NB4 (cell line): ENCODE measurements at regions not wholly inside any gene's neighbourhood (a gene's known extent, or its start where the extent isn't known, plus 50 kb on each side); places are given as distances from the start of the nearest gene placed in this dataset.

Source experiments
- CTCF ChIP-seq: IDR thresholded peaks from one replicate; pipeline ENCODE4 v1.5.1; 2012; ENCODE audit warnings: low read depth, low read length
- MAX ChIP-seq: IDR thresholded peaks from 2 replicates; pipeline ENCODE4 v1.6.1; 2011; ENCODE audit warnings: low read depth, low read length

GRCh38 chr11:91871048-91871447, 353.6 kb upstream of the FAT3 start:
- TF ChIP-seq MAX (no peak), CTCF (no peak)
